NCI-H345 (cell line): ENCODE measurements at regions not wholly inside any gene's neighbourhood (a gene's known extent, or its start where the extent isn't known, plus 50 kb on each side); places are given as distances from the start of the nearest gene placed in this dataset.
"Not testable (repeated sequence)": the region's sequence is repeated elsewhere in the genome, so short reads cannot be mapped to it uniquely, and the experiment has no call there.

Source experiments
- DNase-seq: peaks from one replicate; lab custom pipeline; 2025; lab: John Stamatoyannopoulos, UW

DNA sequence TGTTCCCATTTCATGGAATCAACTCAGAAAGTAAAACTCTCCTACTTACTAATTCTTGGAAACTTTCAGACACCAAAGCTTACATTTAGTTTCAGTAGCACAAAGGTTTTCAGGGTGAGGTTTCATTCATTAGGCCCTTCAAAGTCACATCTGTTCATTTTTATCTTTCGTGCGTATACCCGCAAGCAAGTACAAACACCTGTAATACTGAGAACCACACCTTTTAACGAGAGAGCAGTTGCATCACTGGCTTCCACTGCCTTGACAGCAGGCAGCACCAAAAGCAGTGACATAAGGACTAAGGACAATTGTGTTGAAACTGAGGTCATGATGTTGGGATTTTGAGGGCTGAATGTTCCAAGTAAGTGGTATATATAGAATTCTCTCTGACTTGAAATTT, 60.5 kb downstream of the GOLGA6L22 start:
- not testable (repeated sequence) for DNase-seq

DNA sequence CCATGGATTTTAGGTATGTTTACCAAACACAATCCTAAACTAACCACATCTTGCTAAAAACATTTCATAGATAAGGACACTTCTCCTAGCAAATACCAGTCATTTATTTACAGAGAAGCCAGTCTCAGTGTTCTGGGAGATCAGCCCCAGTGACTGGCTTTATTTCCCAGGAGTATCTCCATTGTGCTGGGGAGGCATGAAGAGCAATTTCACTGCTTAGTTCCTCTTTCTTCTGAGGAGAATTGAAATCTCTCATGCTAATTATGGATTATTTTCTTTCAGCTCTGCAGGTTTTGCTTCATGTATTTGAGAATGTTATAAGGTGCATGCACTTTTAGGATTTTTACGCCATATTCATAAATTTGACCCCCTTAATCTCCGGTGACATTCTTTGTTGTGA, 67.8 kb downstream of the GOLGA6L22 start:
- DNase-seq, result not testable (repeated sequence)

DNA sequence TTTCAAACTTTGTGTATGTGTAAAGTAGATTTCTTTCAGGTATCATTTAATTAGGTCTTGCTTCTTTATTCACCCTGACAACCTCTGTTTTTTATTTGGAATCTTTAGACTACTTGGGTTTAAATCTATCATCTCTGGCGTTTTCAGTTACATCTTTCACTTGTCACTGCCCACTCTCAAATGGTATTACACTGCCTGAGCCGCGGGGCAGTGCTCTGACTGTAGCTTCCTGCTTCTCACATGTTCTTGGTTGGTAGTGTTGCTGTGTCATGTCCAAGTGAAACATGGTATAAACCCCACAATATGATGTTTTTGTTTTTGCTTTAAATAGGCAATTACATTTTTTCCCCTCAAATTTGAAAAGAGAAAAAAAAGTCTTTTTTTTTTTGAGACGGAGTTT, 68.3 kb downstream of the GOLGA6L22 start:
- DNase-seq, result not testable (repeated sequence)

DNA sequence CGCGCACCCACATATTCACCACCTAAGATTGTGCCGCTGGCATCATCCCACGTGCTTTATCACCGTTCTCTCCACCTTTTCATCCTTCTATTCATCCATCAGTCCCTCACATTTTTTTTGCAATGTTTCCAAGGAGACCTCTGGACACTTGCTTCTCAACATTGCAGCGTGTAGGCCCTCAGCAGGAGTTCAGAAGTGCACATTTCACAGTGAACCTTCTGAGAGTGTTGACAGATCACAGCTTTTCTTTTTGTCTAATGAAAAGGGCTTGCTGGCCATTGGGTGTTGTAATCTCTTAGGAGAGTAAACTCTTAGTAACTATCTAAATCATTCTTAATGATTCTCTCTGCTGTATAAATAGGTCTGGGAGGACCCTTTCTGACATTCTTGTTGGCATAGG, 70.5 kb downstream of the GOLGA6L22 start:
- DNase-seq, result not testable (repeated sequence)

DNA sequence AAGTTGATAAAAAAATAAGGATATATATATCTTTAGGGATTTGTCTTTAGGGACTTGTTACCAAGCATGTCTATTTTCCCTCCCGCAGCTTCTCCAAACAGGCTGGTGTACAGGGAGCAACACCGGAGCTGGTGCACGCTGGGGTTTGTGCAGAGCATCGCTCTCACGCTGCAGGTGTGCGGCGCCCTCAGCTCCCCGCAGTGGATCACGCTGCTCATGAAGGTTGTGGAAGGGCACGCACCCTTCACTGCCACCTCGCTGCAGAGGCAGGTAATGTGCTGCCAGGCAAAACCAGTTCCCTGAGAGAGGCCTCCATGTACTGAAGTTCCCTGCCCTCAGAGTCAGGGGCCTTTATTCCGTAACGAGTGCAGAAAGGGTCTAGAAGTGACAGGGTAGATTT, 101.0 kb downstream of the GOLGA6L22 start:
- DNase-seq, result not testable (repeated sequence)

DNA sequence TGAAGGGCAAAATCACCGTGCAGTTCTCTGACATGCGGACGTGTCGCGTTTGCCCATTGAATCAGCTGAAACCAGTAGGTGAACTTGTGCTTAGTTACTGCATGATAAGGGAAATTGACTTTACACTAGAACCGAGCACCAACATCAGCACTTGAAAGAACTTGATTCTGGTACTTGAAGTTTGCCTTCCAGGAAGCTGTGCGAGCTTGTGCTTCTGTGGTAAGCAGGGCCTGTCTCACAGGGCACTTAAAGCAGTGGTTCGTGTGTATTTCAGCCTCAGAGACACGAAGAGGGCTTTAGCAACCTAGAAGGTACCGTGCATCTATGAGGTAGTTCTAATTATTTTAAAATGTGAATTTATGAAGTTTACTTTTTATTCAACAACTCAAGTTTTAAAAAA, 103.0 kb downstream of the GOLGA6L22 start:
- not testable (repeated sequence) for DNase-seq

DNA sequence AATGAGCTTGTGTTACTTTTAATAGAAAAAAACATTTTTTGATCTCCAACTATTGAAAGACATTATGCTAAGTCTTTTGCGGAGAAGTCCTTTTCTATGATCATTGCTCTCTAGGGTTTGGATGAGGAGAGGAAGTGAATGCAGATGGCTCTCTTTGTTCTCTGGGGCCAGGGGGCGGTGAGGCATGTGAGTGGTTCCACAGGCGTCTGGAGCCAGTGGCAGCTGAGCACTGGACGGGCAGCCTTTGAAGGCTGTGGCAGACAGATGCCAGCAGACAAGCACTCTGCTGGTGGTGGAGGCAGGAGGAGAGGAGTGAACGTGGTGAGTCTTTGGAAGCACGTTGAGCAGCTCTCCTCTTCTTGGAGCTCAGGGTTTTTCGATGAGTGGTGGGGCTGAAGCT, 107.8 kb downstream of the GOLGA6L22 start:
- not testable (repeated sequence) for DNase-seq

DNA sequence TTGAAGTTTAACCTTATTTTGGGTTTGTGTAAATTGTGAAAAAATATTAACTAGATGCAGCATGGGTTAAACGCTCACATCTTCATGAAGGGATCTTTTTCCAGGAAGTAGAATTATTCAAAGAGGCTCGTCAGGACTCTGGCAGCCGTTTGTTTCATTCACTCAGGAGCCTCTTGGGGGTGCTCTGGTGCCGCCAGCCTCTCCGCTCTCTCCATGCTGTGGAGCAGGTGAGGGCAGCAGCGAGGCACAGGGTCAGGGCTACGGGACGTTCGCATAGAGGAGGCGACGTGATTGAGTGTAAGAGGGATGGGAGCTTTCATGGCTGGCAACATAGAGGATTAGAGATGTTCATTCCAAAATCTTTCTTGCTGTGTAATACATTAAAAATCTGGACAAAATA, 110.8 kb downstream of the GOLGA6L22 start:
- not testable (repeated sequence) for DNase-seq

DNA sequence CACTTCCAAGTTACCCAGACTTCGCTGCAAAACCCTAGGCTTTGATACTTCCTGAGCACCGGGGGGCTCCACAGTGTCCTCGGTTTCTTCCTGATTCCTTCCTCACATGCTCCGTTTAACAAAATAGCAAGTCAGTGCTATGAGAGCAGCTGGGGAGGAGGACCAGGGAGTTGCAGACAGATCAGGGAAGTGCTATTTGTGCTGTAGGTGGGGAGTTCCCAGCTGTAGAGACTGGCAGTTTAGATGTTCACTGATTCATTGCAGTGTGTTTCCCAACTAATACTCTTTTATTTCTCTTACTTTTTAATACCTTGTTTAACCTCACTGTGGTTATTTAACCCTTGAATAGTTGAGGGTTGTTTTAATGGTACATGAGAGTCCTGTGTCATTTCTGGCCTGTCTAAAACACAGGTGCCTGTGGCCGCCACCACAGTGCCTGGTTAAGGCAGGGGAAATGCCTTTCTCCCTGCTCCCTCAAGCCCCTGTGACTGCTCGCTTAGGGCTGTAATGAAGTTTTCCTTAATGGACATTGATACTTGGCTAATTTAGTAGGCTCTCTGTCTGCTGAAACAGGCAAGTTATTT, 113.5 kb downstream of the GOLGA6L22 start:
- DNase-seq, result not testable (repeated sequence)

DNA sequence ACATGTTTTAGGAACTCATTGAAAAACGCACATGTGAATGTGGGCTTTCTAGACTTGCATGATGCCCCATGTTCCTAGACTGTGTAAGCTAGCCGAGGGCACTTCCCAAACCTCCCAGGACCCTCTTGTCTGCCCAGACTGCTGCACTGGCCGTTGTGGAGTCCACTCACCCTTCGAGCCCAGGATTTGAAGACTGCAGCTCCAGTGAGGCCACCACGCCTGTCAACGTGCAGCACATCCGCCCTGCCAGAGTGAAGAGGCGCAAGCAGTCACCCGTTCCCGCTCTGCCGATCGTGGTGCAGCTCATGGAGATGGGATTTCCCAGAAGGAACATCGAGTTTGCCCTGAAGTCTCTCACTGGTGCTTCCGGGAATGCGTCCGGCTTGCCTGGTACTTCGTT, 114.1 kb downstream of the GOLGA6L22 start:
- not testable (repeated sequence) for DNase-seq

DNA sequence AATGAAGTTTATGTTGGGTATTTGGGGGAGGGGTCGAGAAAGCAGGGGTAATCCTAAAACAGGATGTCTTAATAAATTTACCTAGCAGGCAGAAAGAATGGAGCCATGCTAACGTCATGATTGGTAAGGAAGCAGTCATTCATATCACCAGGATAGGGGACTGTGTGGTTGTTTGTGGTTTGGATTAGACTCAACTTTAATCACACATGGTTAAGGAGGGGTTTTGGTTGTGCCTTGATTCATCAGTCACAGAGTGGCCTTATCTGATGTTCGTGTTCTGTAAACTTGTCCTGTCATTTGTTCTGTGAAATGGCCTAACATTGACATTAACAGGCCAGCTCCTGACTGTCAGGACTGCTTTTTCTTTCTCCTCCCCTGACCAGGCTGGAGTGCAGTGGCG, 119.1 kb downstream of the GOLGA6L22 start:
- DNase-seq, result not testable (repeated sequence)

DNA sequence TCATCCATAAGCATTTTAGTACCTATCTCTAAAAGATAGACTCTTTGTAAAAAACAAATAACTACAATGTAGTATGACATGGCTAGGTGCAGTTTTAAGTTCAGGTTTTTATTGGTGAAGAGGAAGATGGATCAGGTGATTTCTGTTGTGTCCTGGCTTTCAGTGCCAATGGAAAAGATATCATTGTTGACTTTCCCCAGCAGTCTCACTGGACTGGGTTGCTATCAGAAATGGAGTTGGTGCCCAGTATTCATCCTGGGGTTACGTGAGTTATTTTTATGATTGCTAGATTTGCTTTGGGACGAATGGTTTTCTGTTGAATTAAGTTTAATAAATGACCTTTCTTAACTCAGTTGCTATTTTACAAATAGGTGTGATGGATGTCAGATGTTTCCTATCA, 120.5 kb downstream of the GOLGA6L22 start:
- not testable (repeated sequence) for DNase-seq

DNA sequence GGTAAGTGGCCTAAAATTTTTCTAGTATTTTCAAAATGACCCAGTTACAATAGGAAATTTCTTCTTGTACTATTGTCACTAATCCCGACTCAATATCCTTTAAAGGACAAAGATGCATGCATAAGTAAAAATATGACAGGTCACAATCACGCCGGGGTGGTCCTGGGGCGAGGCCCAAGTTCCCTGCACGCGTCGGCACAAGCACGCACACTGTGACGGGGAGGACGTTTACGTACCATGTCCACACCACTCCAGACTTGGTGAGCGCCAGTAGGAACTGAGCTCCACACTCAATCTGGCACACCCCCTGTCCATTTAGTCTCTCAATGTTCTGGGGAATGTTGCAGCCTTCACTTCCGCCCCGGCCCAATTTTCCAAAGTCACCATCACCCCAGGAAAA, 128.7 kb downstream of the GOLGA6L22 start:
- DNase-seq, result not testable (repeated sequence)

DNA sequence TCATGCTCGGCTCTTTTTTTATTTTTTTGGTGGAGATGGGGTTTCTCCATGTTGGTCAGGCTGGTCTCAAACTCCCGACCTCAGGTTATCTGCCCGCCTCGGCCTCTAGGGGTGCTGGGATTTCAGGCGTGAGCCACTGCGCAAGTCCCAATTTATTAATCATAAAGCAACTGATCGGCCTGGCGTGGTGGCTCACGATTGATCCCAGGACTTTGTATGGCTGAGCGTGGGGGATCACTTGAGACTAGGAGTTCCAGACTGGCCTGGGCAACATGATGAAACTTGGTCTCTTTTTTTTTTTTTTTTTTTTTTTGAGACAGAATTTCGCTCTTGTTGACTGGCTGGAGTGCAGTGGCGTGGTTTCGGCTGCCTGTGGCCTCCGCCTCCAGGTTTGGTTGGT, 139.8 kb downstream of the GOLGA6L22 start:
- not testable (repeated sequence) for DNase-seq

DNA sequence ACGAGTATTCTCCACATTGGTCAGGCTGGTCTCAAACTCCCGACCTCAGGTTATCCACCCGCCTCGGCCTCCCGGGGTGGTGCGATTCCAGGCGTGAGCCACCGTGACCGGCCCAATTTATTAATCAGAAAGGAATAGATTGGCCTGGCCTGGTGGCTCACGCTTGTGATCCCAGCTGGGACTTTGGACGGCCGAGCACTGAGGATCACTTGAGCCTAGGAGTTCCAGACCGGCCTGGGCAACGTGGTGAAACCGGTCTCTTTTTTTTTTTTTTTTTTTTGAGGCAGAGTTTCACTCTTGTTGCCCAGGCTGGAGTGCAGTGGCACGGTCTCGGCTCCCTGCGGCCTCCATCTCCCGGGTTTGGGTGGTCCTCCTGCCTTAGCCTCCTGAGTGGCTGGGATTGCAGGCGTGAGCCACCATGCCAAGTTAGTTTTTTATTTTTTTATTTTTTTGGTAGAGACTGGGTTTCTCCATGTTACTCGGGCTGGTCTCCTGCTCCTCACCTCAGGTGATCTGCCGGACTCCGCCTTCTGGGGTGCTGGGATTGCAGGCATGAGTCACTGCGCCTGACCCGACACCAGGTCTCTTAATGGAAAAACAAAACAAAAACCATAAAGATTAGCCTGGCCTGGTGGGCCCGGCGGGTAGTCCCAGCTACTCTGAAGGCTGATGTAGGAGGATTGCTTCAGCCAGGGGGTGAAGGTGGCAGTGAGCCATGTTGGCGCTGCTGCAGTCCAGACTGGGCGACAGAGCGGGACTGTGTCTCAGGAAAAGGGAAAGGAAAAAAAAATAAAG, 141.0 kb downstream of the GOLGA6L22 start:
- DNase-seq, result not testable (repeated sequence)

DNA sequence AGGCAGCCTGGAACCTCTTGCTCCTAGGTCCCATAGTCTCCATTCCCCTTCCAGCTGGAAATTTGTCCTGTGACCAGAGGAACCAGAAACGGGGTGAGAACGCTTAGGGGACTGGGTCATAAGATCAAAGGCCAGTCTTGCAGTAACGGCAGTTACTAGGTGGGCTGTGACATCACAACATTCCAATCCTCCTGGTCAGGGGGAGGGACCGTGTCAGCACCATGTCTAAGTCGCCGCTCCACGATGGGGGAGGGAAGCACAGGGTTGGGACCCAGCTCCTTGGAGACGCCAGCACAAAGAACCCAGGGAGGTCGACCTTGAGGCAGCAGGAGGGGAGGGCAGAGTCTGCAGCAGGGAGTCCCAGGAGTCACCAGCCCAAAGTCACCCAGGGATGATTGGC, 158.3 kb downstream of the GOLGA6L22 start:
- not testable (repeated sequence) for DNase-seq

DNA sequence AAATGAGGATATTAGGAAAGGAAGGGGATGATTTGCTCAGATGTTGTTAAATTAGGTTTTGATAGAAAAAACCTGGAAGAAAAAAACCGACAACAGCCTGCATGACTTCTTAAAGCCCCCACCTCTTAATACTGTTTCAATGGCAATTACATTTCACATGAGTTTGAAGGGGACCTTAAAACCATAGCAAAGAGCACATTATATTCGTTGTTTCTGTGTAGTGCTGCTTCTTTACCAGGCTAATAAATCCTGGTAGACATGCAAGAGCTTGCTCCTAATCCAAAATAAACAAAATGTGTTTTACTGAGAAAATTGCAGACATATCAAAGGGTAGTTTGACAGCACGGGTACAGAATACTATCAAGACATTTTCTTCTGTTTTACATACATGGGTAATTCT, 154.7 kb upstream of the NIPA1 start:
- DNase-seq, result not testable (repeated sequence)

DNA sequence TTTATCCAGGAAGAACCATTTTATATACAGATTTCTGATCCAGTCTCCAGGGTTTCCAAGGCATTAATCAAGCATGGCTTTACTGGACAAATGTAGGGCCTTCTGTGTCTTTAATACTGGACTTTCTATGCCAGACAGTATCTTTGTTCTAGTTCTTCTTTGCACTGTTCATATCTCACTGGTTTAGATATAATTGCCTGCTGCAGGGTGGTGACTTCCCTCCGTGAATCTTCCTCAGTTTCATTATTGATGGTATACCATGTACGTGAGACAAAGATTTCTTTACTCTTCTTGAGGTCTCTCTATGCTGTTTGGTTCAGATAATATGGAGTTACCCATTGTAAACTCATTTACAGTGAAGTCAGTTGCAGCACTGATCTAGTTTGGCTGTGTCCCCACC, 146.5 kb upstream of the NIPA1 start:
- not testable (repeated sequence) for DNase-seq

DNA sequence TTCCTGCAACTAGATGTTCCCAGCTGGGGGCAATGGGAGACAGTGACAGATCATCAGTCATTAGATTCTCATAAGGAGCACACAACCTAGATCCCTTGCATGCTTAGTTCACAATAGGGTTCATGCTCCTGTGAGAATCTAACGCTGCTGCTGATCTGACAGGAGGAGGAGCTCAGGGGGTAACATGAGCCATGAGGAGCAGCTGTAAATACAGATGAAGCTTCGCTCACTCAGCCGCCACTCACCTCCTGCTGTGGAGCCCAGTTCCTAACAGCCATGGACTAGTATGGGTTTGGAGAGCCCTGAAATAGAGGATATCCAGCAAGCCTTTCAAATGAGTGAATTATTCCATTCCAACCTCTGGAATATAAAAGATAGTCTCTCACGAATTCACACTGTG, 137.0 kb upstream of the NIPA1 start:
- DNase-seq, result not testable (repeated sequence)

DNA sequence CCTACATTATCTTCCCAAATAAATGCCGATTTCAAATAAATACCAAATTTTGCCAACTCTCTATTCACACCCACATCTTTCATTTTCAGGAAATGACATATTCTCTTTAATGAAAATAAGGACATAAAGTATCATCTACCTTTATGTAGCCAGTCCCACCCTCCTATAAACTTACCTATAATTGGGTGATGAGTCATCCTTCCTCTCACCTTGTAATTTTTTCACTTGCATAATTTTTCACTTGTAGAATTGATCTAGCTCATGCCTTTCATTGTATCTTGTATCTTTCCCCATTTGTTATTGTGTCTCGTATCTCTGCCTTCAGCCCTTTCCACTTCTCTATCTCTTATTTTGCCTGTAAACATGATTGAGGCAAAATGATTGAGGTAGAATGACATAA, 135.3 kb upstream of the NIPA1 start:
- not testable (repeated sequence) for DNase-seq

DNA sequence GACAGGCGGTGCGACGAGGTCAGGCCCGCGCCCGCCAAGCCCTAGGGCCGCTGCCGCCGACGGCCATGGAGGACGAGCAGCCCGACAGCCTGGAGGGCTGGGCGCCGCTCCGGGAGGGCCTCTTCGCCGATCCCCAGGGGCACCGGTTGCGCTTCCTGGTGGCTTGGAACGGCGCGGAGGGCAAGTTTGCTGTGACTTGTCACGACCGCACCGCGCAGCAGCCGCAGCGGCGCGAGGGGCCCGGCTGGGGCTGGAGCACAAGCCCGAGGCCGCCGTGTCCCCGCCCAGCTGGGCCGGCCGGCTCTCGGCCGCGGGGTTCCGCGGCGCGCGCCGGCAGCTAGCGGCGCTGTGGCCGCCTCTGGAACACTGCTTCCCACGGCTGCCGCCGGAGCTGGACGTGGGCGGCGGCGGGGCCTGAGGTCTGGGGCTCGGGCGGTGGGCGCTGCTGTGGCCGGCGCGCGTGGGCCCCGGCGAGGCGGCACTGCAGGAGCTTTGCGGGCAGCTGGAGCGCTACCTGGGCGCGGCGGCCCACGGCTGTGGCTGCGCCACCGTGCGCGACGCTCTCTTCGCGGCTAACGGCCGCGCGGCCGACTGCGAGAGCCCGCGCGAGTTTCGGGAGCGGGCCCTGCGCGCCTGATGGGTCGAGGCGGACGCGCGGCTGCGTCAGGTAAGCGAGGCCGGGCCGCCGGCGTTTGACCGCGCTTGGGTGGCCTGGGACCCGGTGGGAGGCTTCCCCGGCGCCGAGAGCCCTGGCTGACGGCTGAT, 122.0 kb upstream of the NIPA1 start:
- not testable (repeated sequence) for DNase-seq

DNA sequence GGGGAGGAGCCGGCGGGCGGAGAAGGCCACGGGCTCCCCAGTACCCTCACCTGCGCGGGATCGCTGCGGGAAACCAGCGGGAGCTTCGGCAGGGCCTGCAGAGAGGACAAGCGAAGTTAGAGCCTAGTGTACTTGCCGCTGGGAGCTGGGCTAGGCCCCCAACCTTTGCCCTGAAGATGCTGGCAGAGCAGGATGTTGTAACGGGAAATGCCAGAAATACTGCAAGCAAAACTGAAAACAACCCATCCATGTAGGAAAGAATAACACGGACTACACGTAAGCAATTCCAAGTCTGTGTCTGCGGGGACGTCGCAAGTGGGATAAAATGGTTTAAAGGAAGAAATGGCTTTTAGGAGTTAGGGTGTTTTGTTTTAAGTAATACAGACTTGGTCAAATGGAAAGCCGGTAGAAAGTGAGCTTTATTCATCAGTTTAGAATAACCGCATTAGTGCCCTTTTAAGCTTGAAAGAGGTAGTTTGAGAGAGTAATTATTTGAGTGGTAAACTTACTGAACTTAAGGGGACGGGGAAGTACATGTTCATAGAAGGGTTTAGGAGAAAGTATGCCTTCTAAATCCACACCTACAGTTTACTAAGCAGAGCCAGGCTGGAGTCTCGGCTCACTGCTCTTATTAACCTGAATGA, 121.3 kb upstream of the NIPA1 start:
- DNase-seq, result peak; percentile 3
